Amniotic stem cell (primary cell): ENCODE measurements at regions not wholly inside any gene's neighbourhood (a gene's known extent, or its start where the extent isn't known, plus 50 kb on each side); places are given as distances from the start of the nearest gene placed in this dataset.
"Not testable (repeated sequence)": the region's sequence is repeated elsewhere in the genome, so short reads cannot be mapped to it uniquely, and the experiment has no call there.

Experiments
- DNase-seq: peaks from one replicate; lab custom pipeline; 2025; lab: John Stamatoyannopoulos, UW

DNA sequence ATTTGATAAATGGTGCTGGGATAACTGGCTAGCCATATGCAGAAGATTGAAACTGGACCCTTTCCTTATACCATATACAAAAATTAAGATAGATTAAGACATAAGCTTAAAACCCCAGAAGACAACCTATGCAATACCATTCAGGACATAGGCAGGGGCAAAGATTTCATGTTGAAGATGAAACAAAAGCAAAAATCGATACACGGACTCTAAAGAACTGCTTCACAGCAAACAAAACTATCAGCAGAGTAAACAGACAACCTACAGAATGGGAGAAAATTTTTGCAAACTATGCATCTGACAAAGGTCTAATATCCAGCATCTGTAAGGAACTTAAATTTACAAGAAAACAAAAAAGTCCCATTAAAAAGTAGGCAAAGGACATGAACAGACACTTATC lies 255.9 kb downstream of the TINAG start:
- DNase-seq = not testable (repeated sequence)

DNA sequence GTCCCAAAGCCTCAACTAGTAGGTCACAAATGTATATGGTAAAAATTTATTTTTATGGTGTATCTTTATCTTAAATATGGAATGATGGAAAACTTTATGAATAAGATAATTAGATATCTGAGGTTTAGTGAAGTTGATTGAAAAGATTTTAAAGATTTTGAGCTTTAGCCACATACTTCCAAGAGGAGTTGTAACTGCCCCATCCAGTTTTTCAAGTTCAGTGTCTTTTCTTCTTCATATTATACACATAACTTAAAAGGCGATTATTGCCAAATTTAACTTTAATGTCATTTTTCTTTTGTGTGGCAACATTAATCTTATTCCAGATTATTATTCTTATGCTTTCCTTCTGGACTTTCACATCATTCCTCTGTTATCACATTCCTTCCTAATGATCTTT lies 266.4 kb downstream of the TINAG start:
- DNase-seq = no peak

DNA sequence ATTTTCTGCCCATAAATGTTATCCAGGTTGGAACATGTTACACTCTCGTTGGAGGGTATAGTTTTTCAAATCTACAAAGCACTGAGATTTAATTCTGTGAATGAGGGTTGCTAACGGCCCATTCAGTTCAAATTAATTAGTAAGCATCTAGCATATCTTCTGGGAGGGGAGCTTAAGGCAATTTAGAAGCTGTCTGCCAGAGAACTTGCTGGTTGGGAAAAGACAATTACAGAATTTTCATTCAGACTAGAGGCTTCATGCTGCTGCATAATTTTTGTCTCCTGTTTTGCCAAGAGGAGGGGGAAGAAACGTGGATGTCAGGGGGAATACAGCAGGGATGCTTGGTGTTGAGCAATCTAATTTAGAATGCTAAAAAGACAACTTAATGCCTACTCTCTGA lies 268.3 kb upstream of the FAM83B start:
- no peak for DNase-seq

DNA sequence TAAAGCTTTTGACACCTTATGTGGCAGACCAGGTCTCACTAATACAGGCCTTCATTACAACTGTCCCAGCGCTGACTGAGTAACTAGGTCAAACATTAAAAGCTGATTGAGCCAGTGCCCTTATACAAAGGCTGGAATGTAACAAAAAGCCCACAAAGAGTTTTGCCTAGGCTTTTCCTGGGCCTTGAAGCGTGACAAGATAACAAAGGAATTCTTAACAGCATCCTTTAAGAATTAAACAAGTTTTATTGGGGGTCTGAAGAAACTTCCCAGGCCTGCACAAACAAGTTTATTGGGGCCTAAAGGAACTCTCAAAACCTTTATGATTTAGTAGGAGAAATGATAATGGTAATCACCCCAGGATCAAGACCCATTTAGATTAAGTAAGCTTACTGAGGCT lies 267.6 kb upstream of the FAM83B start:
- DNase-seq = no peak

DNA sequence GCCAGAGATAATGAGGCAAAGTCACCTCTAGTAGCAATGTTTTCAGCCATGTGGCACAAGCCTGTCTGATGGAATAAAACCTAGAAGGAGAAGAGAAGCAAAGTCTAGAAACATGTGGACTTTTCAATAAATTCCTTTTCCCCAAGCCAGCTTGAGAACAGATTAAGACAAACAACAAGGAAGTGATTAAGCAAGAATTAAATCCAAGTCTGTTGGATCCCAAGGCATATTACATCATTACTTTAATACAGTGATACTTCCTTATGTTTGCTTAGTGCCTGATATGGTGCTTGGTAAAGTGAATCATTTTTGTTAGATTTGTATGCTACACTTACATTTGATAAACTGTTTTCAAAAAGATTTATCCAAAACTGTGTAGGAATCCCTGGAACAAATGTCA lies 260.3 kb upstream of the FAM83B start:
- no peak for DNase-seq

DNA sequence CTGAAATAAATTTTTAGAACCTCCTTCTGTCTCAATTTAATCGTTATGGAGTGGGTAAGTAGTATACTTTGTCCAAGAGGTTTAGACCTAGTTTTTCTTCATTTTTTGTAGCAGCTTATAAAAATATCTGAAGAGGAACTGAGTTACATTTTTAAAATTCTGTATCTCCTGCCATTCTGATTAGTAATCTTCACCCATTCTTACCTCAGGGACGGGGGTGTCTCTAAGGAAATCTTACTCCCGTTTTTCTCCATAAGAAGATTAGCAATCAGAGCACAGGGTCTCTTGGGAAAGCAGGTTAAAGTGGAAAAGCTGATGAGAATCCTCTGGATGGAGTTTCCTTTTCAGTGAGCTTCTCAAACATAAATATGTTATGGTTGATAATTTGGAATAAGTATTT lies 259.3 kb upstream of the FAM83B start:
- DNase-seq = no peak

DNA sequence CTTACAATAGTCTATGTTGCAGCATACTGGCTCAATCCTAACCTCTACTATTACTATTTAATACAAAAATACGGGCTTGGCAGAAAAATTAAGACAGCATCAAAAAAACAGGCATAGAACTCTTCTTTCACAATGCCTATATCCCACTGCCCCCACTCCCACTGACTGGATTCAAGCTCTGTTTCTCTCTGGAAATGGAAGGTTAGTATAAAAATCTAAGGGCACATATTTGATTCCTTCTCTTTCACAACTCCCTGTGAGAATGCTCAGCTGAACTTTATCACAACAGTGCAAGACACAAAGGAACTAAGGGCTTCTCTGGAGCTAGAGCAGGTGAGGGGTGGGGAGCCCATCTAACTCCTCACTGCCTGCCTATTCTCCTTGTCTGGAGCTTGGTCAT lies 258.4 kb upstream of the FAM83B start:
- DNase-seq = no peak

DNA sequence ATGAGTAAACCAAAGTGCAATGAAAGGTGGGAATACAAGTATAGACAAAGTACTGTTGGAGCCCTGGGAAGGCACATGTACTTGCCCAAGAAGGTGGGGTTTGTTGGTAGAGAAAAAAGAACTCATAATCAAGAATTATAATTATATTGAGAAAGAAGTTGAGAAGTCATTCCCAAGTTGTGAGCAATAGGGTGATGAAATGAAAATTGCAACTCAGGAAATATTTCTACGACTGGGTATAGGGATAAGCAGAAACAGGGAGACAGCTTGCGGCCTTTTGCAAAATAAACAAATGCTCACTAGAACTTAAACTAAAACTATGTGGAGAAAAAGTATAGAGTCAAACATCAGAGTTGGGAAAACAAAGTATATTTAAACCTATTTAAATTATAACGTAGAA lies 250.7 kb upstream of the FAM83B start:
- peak; percentile 49 for DNase-seq

DNA sequence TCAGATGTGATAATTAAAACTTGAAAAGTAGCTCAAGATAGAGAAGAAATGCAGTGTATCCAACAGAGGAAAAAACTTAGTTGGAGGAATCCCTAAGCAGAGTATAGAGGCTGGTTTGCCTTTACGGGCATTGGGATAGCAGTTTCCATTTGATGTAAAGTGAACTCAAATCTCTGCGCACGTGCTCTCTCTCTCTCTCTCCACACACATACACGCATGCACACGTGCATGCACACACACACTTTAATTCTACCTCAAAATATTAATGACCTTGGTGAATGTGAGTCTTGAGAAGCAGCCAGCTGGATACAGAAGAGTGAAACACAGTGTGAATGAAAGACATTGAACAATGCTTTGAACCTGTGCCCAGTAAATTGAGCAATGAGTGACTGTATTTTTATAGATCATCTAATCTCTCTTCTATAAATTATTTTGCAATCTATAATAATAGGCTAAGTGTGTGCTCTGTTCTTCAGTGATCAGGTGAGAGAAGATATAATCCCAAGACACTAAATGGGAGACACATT lies 247.7 kb upstream of the FAM83B start:
- no peak for DNase-seq

DNA sequence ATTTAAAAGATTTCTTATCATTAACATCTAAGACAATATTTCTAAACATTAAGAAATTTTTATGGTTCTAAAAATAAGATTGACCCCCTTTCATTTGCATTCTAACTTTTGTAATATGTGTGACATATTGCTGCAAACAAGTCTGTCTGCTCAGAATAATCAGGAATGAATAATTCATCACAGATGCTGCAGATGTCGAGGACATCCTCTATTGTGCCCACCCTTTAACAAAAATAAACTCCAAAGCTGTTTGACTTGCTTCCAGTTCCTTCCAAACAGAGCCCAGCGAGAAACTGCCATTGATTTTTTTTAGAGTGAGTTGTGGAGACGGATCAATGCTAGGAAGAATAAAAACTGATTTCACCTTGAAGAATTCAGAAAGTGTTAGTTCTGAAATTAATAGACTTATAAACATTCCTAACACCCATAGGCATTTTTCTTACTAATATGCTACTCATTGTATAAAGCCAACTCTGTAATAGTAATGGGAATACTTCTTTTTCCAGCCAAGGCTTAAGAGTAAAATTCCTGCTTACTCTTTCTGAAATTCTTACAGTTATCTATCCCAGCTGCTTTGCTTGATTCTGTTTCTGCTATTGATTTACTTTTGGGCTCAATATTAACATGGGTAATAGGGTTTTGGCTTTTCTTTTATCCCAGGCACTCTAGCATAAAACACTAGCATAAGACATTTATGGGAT lies 244.8 kb upstream of the FAM83B start:
- DNase-seq = no peak

DNA sequence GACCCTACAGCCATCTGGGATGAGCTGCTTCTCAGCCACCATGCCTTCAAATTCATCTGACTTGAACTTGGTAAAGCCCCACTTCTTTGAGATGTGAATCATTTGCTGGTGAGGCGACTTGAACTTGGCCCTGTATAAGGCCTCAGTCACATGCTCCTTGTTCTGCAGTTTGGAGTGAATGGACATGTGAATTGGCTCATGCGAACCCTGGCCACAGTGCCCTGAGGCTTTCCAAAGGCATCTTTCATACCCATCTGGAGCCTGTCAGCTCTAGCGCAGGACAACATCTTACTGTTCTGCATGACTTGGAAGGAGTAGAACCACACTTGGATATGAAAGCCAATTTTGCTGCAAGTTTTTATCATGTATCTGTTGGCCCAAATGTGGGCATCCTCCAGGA lies 244.0 kb upstream of the FAM83B start:
- no peak for DNase-seq

DNA sequence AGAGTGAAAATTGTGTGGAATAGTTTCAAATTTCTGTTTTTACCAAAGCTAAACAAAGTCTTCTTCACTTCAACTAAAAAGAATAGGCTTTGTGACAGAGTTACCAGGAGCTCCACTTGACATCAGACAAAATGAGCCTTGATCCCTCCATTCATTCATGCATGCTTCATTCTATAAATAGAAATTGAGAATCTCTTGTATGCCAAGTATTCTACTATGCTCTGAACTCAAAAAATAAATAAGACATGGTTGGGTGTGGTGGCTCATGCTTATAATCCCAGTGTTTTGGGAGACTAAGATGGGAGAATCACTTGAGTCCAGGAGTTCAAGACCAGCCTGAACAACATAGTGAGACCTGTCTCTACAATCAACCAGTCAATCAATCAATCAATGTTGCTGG lies 236.6 kb upstream of the FAM83B start:
- DNase-seq = no peak

DNA sequence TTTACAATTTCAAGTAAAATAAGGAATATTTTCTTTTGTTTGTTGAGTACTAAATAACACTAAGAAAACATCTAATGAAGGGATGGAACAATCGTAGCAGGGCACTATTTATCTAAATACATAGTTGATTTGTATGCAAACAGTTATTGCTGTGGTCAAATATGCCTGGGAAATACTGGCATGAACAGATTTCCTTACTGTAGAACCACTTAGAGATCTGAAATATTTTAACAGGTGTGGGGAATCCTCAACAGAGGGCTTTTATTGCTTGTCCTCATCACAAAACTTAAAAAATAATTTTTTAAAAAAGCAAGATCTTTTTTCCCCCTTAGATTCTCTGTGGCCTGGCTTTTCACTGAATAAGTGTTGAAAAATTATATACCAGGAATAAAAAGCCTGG lies 233.0 kb upstream of the FAM83B start:
- no peak for DNase-seq

DNA sequence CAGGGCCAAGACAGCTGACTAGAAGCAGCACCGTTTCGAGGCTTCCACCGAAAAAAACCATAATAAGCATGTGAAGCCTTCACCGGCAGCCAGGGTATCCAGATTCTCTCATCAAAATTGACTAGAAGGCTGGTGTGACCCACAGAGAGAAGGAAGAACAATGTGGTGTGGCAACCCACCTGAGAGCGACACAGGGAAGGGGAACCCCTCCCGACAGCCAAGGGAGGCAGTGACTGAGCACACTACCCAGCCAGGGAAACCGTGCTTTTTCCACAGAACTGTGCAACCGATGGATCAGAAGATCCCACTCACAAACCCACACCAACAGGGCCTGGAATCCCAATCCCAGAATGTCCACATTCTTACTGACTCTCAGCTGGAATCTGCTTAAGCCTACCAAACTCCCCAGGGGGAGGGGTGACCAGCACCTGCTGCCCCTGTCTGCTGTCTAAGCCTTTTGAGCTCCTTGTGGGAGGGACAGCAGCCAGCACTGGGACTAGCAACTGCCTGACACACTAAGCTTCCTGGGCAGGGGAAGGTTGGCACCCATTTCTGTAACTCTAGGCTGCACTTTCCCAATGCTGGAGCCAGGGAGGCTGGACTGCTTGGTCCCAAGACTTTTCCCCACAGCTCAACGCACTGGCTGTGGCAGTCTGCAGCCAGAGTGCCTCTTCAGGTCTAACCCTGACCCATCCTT lies 231.9 kb upstream of the FAM83B start:
- DNase-seq = no peak

DNA sequence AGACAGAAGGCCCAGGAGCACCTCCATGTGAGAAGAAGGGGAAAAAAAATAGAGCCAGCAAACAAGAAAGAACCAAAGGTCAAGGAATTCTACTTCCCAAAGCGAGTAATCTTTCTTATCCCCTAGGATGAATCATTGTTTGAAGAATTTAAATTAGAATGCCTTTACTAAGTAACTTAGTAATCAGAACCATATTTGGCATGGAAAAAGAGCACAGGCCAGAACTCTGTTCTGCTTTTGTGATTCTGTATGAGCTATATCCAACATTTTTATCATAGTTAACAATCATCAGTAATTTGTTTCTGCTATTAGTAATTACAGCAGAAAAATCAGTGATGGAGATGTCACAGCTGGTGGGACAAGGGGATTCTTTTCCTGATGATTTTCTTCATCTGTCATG lies 228.8 kb upstream of the FAM83B start:
- peak; percentile 53 for DNase-seq

DNA sequence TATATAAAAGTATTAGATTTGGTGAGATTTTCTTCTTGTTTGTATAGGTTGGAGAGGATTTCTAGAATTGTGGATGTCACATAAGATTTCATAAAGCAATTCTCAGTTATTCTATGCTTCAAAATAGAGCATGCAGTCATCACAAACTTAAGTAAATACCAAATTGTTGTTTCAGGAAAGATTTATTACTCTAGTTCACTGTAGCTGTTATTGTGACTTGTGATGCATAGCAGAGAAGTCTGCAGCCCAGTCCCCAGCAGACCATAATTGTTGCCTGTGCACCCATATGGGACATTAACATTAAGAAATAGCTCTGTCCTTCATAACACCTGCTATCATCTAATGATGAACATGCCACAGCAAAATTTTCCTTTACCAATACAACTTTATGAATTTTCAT lies 228.0 kb upstream of the FAM83B start:
- no peak for DNase-seq

DNA sequence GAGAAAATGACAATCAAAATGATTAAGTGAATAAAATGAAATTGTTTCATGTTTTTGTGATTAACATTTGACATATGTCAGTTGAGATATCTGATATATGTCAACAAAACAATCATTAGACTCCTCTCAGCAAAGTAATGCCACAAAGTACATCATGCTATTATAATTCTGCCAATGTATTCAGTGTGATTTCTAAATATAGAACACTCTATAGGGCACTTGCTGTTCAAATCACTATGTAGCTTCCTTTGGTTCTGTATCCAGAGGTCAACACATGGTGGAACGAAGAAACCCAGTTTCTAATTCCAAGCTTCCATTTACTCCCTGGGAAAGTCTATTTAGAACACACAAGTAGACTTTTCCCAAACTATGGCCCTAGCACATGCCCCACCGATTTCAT lies 227.5 kb upstream of the FAM83B start:
- DNase-seq = no peak

DNA sequence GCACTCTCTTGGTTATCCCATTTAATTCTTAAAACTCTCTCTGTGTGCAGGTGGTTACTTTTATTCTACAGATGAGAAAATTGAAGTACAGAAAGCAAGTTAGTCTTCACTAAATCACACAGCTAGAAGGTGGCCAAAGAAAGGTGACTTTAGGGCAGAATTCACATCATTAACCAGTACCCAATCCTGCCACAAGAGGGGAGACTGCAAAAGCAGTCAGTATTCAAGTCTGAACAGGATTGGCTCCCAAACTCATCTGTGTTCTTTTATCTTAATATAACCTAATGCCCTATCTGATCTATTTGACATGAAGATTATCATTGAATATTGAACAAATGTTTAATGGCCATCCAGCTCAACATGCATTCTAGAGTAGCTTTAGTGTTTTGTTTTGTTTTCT lies 225.3 kb upstream of the FAM83B start:
- DNase-seq = no peak

DNA sequence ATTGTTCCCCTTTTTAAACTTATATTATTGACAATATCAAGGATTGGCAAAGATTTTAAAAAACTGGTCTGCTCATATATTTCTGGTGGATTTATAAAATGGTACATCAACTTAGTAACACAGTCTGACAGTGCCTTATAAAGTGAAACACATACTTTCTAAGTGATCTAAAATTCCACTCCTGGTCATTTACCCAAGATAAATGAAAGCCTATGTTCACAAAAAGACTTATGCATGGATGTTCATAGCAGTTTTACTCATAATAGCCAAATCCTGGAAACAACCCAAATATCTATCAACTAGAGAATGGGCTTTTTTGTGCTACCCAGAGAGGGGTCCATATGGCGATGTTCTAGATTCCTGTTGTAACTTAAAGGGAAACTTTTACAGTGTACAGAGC lies 222.4 kb upstream of the FAM83B start:
- no peak for DNase-seq

DNA sequence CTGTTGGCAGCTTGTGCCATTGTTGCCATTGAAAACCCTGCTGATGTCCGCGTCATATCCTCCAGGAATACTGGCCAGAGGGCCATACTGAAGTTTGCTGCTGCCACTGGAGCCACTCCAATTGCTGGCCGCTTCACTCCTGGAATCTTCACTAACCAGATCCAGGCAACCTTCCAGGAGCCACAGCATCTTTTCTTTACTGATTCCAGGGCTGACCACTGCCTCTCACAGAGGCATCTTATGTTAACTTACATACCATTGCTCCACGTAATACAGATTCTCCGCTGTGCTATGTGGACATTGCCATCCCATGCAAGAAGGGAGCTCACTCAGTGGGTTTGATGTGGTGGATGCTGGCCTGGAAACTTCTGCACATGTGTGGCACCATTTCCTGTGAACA lies 221.8 kb upstream of the FAM83B start:
- no peak for DNase-seq

DNA sequence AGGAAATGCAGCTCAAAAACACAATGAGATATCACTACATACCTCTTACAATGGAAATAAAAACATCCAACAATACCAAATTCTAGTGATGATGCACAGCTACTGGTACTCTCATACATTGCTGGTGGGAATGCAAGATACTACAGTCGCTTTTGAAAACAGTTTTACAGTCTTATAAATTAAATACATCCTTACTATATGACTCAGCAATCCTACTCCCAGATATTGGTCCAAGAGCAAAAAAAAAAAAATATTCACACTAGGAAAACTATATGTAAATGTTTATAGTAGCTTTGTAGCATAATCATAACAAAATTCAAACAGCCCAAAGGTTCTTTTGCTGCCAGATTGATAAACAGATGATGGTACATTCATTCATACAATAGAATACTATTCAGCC lies 217.4 kb upstream of the FAM83B start:
- DNase-seq = no peak

DNA sequence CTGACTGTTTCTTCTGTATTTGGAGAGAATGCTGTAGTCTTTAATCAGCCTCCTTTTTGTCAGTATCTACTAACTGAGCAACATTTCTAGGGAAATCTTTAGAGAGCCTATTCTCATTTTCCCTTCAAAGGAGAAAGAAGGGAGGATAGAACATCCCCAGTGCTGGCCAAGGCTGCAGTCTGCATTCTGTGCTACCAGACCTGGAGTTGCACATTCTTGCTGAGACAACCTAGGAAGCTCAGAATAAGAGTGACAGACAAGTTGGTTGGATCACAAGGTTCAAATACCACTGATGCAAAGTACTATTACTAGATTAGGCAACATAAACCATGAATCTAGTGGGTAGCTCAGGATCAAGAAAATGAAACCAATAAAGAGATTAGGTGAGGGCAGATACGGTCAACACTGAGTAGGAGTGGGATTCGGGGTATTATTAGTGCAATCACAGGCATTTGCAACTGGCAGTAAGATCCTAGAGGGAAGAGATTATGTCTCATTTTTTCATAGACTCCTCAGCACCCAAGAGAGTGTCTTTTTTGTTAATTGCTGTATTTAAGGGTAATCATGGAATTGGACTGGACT lies 213.5 kb upstream of the FAM83B start:
- no peak for DNase-seq

DNA sequence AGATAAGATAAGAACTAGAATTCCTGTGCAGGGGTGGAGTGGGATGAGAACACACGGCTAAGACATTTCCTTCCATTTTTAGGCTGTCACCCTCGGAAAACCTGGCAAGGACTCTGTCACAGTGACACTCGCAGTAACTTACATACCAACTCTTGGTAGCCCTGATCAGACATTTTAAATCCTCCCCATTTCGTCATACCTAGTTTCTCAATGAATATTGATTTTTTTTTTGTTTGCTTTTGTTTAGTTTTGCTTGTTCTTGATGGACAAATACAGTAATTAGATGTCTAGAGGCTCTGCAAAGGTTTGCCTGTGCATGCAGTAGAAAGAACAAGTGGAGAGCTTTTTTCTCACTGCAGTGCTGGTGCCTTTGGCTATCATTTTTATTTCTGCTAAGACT lies 213.0 kb upstream of the FAM83B start:
- DNase-seq = no peak

DNA sequence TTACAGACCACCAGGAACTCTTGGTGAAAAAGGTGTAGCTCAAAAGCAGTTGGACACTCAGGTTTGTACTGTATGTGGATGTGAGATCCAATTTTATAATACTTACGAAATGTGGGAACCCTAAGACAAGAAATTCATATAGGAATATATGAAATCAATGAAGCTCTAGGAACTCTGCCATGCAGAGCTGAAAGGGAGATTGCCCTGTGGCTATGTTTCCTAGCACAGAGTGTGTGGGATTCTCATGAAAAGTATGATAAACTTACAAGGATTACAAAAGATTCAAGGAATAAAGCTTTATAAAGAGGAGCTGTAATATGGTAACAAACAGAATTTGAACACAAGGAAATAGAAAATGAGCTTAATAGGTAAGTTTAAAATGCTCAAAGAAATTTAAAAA lies 205.7 kb upstream of the FAM83B start:
- no peak for DNase-seq
